Karpas-422 (cell line): ENCODE measurements at regions not wholly inside any gene's neighbourhood (a gene's known extent, or its start where the extent isn't known, plus 50 kb on each side); places are given as distances from the start of the nearest gene placed in this dataset.
"Not testable (repeated sequence)": the region's sequence is repeated elsewhere in the genome, so short reads cannot be mapped to it uniquely, and the experiment has no call there.

Experiments
- DNase-seq: peaks from one replicate; pipeline ENCODE4 v3.0.0-alpha.2; 2015
- H2AFZ ChIP-seq: fragments of 200-600 bp; sonication (generic); 2 replicates; pipeline ENCODE4 v1.6.1; 2014; ENCODE audit warnings: antibody characterized with exemption, low read length, mixed read lengths
- H3K27ac ChIP-seq: fragments of 200-600 bp; sonication (generic); 2 replicates; pipeline ENCODE4 v1.5.1; 2014; ENCODE audit warnings: mild to moderate bottlenecking, low read length, moderate library complexity
- H3K27me3 ChIP-seq: fragments of 200-600 bp; sonication (generic); 2 replicates; pipeline ENCODE4 v1.6.1; 2014; ENCODE audit warnings: low read length, mixed read lengths
- H3K36me3 ChIP-seq: fragments of 200-600 bp; sonication (generic); 2 replicates; pipeline ENCODE4 v1.6.1; 2014; ENCODE audit warnings: low read length, mixed read lengths; ENCODE audit not compliant: insufficient read depth
- H3K4me1 ChIP-seq: fragments of 200-600 bp; sonication (generic); 2 replicates; pipeline ENCODE4 v1.6.1; 2014; ENCODE audit warnings: mild to moderate bottlenecking, low read length, mixed read lengths
- H3K4me2 ChIP-seq: fragments of 200-600 bp; sonication (generic); 2 replicates; pipeline ENCODE4 v1.6.1; 2014; ENCODE audit warnings: low read length, low read depth, mild to moderate bottlenecking; ENCODE audit not compliant: poor library complexity, severe bottlenecking
- H3K4me3 ChIP-seq: fragments of 200-600 bp; sonication (generic); 2 replicates; pipeline ENCODE4 v1.5.1; 2014; ENCODE audit warnings: mild to moderate bottlenecking, antibody characterized with exemption, low read length, mixed read lengths
- H3K79me2 ChIP-seq: fragments of 200-600 bp; sonication (generic); 2 replicates; pipeline ENCODE4 v1.6.1; 2014; ENCODE audit warnings: mild to moderate bottlenecking, low read length, mixed read lengths
- H3K9ac ChIP-seq: fragments of 200-600 bp; sonication (generic); 2 replicates; pipeline ENCODE4 v1.6.0; 2014; ENCODE audit warnings: low read length
- H3K9me2 ChIP-seq: fragments of 200-600 bp; sonication (generic), shearing (Covaris generic); replicated peaks from 2 replicates; pipeline ENCODE4 v1.6.0; 2014; ENCODE audit warnings: mild to moderate bottlenecking, low read length, moderate library complexity; ENCODE audit not compliant: insufficient read depth
- H3K9me3 ChIP-seq: fragments of 300-700, 200-600 bp; sonication (generic); 2 replicates; pipeline ENCODE4 v1.6.1; 2014; ENCODE audit warnings: low read length, mixed read lengths
- H4K20me1 ChIP-seq: fragments of 200-600 bp; sonication (generic); 2 replicates; pipeline ENCODE4 v1.6.1; 2014; ENCODE audit warnings: mild to moderate bottlenecking, antibody characterized with exemption, low read length, low read depth; ENCODE audit not compliant: insufficient read depth

DNA sequence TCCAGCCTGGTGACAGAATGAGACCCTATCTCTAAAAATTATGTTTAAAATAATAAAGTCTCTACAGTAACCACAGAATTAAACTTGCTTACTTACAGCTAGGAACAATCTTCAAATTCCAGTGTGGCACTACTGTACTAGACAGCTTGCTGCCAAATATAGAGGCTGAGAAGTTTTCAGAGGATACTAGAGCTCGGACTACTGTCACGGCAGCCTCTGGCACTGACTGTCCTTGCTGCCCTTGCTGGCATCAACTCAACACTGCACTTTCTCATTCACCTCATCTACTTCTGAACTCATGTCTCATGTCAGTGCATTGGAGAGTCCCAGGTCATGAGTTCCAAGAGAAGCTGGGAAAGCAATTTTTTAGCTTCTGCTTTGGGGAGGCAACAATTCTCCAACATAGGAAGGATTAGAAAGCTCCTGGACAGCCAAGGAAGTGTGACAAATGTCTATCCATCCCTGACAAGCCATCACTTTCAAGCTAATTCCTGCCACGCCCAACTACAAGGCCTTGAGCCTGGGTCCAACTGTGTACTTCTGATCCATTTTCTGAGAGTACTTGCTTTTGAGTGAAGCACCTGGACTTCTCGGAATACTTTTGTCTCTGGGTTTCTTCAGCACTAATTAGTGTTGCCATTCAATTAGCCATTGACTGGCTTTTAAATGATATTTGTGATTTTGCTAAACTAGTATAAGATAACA is 98.6 kb upstream of the NR3C2 start:
- Histone ChIP-seq H3K9me2 (no peaks in the 10 kb centered on the region), H3K9ac (no peak overlapping the region), H3K4me1 (no peaks in the 10 kb centered on the region), H3K36me3 (no peaks in the 10 kb centered on the region), H3K27me3 (no peaks in the 10 kb centered on the region), H3K9me3 (peaks cover 5% of the 10 kb centered on the region), H4K20me1 (no peaks in the 10 kb centered on the region), H3K4me2 (no peak overlapping the region), H3K4me3 (no peak overlapping the region), H3K27ac (no peak overlapping the region), H3K79me2 (no peaks in the 10 kb centered on the region), H2AFZ (no peak overlapping the region)
- no peak for DNase-seq

DNA sequence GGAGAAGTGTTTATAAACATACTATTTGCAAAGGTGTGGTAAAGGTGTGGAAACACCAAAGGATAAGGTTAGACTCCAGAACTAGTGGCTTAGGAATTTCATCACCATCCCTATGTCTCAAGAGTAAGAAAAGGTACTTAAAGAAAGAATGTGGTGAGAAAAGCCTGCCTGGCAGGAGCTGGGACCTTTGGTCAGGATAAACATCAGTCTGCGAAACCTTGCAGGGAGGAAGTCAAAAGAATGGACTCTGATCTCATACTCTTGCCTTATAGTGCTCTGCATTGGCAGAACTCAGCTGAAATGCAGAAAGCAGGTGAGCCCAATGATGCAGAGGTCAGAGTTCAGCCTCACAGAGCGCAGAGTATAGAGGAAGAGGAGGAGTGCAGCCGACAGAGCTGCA is 97.2 kb upstream of the NR3C2 start:
- DNase-seq = no peak
- Histone ChIP-seq H3K4me3 (no peak overlapping the region), H2AFZ (no peak overlapping the region), H3K27ac (no peak overlapping the region), H3K27me3 (no peaks in the 10 kb centered on the region), H4K20me1 (no peaks in the 10 kb centered on the region), H3K9ac (no peak overlapping the region), H3K9me3 (peaks cover 5% of the 10 kb centered on the region), H3K36me3 (no peaks in the 10 kb centered on the region), H3K79me2 (no peaks in the 10 kb centered on the region), H3K9me2 (no peaks in the 10 kb centered on the region), H3K4me2 (no peak overlapping the region), H3K4me1 (no peaks in the 10 kb centered on the region)

DNA sequence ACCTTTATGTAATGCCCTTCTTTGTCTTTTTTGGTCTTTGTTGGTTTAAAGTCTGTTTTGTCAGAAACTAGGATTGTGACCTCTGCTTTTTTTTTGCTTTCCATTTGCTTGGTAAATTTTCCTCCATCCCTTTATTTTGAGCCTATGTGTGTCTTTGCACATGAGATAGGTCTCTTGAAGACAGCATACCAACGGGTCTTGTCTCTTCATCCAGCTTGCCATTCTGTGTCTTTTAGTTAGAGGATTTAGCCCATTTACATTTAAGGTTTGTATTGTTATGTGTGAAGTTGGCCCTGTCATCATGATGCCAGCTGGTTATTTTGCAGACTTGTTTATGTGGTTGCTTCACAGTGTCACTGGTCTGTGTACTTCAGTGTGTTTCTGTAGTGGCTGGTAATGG is 91.6 kb upstream of the NR3C2 start:
- H3K4me3 ChIP-seq, H3K4me1 ChIP-seq, DNase-seq, H3K9me2 ChIP-seq, H3K4me2 ChIP-seq, H2AFZ ChIP-seq, H3K9me3 ChIP-seq, H4K20me1 ChIP-seq, H3K36me3 ChIP-seq, H3K27me3 ChIP-seq, H3K9ac ChIP-seq, H3K27ac ChIP-seq, H3K79me2 ChIP-seq: not testable (repeated sequence)

DNA sequence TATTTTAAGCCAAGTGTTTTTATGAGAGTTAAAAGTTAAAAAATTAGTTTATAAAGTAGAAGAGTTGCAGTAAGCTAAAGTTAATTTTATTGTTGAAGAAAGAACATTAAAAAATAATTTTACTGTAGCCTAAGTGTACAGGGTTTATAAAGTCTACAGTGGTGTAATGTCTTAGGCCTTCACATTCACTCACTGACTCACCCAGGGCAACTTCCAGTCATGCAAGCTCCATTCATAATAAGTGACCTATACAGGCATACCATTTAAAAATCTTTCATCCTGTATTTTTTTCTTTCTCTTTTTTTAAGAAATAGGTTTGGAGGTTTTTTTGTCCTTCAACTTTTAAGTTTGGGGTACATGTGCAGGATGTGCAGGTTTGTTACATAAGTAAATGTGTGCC is 87.9 kb upstream of the NR3C2 start:
- Histone ChIP-seq H3K4me2 (no peak overlapping the region), H3K9ac (no peak overlapping the region), H3K9me2 (no peaks in the 10 kb centered on the region), H3K9me3 (no peaks in the 10 kb centered on the region), H4K20me1 (no peaks in the 10 kb centered on the region), H3K36me3 (no peaks in the 10 kb centered on the region), H2AFZ (no peak overlapping the region), H3K27me3 (no peaks in the 10 kb centered on the region), H3K79me2 (no peaks in the 10 kb centered on the region), H3K27ac (no peak overlapping the region), H3K4me3 (no peak overlapping the region), H3K4me1 (no peaks in the 10 kb centered on the region)
- no peak for DNase-seq

DNA sequence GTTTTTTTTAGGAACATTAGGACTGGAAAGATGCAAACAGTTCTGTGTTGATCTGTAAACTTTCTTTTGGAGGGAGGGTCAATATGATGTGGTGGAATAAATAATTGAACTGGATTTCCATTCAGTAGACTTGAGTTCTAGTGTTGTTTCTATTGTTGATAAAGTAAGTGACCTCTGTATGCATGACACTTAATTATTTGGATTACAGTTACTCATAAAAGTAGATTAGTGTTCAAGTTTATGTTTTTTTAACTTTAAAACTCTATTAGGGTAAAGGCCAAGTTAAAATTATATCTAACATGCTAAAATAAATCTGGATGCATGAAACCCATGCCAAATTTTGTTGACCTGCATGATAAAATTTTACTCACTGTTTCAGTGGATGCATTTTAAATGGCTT is 85.4 kb upstream of the NR3C2 start:
- H3K27me3 ChIP-seq = no peaks in the 10 kb centered on the region
- no peak overlapping the region for H2AFZ ChIP-seq
- no peak overlapping the region for H3K4me3 ChIP-seq
- H3K4me1 ChIP-seq = no peaks in the 10 kb centered on the region
- H4K20me1 ChIP-seq = no peaks in the 10 kb centered on the region
- H3K4me2 ChIP-seq = no peak overlapping the region
- no peak overlapping the region for H3K9ac ChIP-seq
- H3K9me2 ChIP-seq = no peaks in the 10 kb centered on the region
- H3K79me2 ChIP-seq = no peaks in the 10 kb centered on the region
- H3K36me3 ChIP-seq = no peaks in the 10 kb centered on the region
- H3K9me3 ChIP-seq = no peaks in the 10 kb centered on the region
- H3K27ac ChIP-seq = no peak overlapping the region
- no peak for DNase-seq

DNA sequence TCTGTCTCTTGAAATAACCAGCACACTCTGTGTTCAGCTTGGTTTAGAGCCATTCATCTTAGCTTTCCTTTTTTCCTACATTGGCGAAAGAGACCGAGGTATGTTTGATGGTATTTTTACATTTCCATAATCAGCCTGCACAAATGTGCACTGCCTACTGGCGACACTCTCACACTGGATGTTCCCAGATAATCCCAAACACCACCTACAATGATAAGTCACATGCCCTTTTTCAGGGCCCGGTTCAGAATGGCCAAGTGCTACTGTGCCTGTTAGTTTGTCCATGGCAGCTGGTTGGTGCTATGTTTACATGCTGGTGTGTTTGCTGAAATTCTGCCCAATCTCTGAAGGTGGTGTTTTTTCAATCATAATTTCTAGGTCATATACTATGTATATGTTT is 80.8 kb upstream of the NR3C2 start:
- DNase-seq = no peak
- no peaks in the 10 kb centered on the region for H3K27me3 ChIP-seq
- no peak overlapping the region for H3K27ac ChIP-seq
- no peak overlapping the region for H3K4me2 ChIP-seq
- no peak overlapping the region for H2AFZ ChIP-seq
- no peak overlapping the region for H3K9ac ChIP-seq
- H4K20me1 ChIP-seq = no peaks in the 10 kb centered on the region
- no peaks in the 10 kb centered on the region for H3K79me2 ChIP-seq
- no peaks in the 10 kb centered on the region for H3K36me3 ChIP-seq
- no peaks in the 10 kb centered on the region for H3K9me3 ChIP-seq
- no peaks in the 10 kb centered on the region for H3K4me1 ChIP-seq
- H3K9me2 ChIP-seq = no peaks in the 10 kb centered on the region
- H3K4me3 ChIP-seq = no peak overlapping the region

DNA sequence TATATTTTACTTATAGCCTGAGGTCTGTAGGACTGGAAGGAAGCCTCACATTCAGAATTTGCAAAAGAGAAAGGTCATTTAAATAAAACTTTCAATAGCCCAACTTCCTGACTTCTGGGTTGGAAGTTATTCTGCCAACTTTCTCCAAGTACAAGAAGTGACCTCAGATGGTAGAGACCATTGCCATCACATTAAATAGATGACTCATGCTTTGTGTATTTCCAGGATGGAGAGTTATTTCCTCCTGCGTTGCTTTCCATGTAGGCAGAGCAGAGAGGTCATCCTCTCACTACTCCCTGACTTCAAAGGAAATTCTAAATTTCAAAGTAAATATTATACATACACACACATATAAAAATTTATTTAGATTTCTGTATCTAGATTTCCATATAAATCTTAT is 73.0 kb upstream of the NR3C2 start:
- no peak for DNase-seq
- H3K27me3 ChIP-seq = no peaks in the 10 kb centered on the region
- no peak overlapping the region for H2AFZ ChIP-seq
- H3K9me3 ChIP-seq = no peaks in the 10 kb centered on the region
- no peak overlapping the region for H3K27ac ChIP-seq
- no peaks in the 10 kb centered on the region for H3K79me2 ChIP-seq
- no peak overlapping the region for H3K4me2 ChIP-seq
- H3K4me1 ChIP-seq = no peaks in the 10 kb centered on the region
- H3K4me3 ChIP-seq = no peak overlapping the region
- H3K9me2 ChIP-seq = no peaks in the 10 kb centered on the region
- H4K20me1 ChIP-seq = no peaks in the 10 kb centered on the region
- H3K9ac ChIP-seq = no peak overlapping the region
- no peaks in the 10 kb centered on the region for H3K36me3 ChIP-seq

DNA sequence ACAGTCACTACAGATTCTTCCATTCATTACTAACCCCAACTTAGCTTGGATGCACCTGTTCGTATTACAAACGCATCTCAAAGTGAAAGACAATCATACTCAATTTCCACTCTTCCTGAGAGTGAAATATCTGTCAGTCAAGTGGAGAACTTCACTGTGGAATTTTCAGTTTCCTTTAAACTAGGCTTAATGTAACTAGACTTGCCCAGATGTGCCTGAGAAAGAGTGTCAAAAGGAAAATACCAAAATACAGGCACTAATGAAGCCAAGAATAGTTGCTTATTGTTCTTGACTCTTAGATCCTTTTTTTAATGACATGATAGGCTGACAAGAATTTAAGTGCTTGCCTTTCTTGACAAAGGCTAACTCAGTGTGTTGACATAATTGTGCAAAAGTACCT is 72.4 kb upstream of the NR3C2 start:
- Histone ChIP-seq H3K9me3 (no peaks in the 10 kb centered on the region), H3K79me2 (no peaks in the 10 kb centered on the region), H3K27ac (no peak overlapping the region), H2AFZ (no peak overlapping the region), H3K27me3 (no peaks in the 10 kb centered on the region), H3K4me3 (no peak overlapping the region), H3K9ac (no peak overlapping the region), H3K4me2 (no peak overlapping the region), H3K36me3 (no peaks in the 10 kb centered on the region), H4K20me1 (no peaks in the 10 kb centered on the region), H3K4me1 (no peaks in the 10 kb centered on the region), H3K9me2 (no peaks in the 10 kb centered on the region)
- DNase-seq = peak; percentile 32

DNA sequence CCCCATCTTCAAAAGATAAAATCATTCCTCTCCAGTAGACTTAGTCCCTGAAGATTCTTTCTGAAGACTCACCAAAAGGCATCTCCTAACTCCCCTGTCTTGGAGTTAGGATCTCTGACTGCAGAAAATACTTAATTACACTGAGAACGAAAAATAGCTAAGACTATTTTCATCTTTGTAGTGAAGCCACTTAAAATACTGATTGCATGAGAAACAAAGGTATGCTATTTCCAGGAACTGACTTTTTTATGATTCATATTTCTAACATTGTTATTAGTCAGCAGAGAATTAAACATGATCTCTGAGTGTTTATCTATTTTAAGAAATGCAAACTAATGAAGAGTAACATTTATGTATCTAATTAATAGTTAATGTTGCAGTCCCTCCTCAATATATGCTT is 71.8 kb upstream of the NR3C2 start:
- Histone ChIP-seq H3K27me3 (no peaks in the 10 kb centered on the region), H3K36me3 (no peaks in the 10 kb centered on the region), H3K4me3 (no peak overlapping the region), H3K4me1 (no peaks in the 10 kb centered on the region), H2AFZ (no peak overlapping the region), H3K4me2 (no peak overlapping the region), H4K20me1 (no peaks in the 10 kb centered on the region), H3K9me3 (no peaks in the 10 kb centered on the region), H3K9ac (no peak overlapping the region), H3K27ac (no peak overlapping the region), H3K79me2 (no peaks in the 10 kb centered on the region), H3K9me2 (no peaks in the 10 kb centered on the region)
- peak; percentile 19 for DNase-seq
